ENCODE measurements at regions not wholly inside any gene's neighbourhood (a gene's known extent, or its start where the extent isn't known, plus 50 kb on each side); places are given as distances from the start of the nearest gene placed in this dataset.

- no peak for TF ChIP-seq CTCF (conservative IDR thresholded peaks at IDR 0.05)
- TF ChIP-seq ZFX (IDR thresholded peaks at IDR 0.05), result no peak
These were observed 77.7 kb upstream of the SNX2 start for GRCh38 chr5:122697191-122697590.
